T-helper 1 cell (primary cell): ENCODE measurements at regions not wholly inside any gene's neighbourhood (a gene's known extent, or its start where the extent isn't known, plus 50 kb on each side); places are given as distances from the start of the nearest gene placed in this dataset.

Experiments used
- DNase-seq, 5 donors: peaks; one replicate each; pipeline ENCODE4 v3.0.0-alpha.2; 2012 to 2020

DNA sequence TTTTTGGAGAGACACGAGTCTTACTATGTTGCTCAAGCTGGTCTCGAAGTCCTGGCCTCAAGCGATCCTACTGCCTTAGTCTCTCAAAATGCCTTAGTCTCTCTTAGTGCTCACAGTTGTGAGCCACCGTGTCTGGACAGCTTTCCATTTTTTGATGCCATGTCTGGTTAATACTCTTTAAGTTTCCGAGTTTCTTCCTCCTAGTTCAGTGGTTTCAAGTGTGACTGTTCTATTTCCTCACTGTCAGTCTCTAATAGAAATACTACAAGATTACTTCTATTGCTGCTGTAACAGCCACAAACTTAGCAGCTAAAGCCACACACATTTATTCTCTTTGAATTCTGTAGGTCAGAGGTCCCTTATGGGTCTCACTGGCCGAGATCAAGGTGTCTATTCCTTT, 125.1 kb upstream of the MGAT5 start:
- no peak for DNase-seq

DNA sequence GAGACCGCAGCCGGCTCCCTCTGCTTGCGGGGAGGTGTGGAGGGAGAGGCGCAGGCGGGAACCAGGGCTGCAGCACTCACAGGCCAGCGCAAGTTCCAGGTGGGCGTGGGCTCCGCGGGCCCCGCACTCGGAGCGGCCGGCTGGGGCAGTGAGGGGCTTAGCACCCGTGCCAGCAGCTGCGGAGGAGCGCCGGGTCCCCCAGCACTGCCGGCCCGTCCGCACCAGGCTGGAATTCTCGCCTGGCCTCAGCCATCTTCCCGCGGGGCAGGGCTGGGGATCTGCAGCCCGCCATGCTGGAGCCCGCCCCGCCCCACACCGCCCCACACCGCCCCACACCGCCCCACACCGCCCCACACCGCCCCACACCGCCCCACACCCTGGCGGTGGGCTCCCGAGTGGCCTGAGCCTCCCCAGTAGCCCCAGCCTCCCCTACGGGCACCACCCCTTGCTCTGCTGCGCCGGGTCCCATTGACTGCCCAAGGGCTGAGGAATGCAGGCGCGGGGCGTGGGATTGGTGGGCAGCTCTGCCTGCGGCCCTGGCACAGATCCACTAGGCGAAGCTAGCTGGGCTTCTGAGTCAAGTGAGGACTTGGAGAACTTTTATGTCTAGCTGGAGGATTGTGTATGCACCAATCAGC, 123.9 kb upstream of the MGAT5 start:
- no peak for DNase-seq

DNA sequence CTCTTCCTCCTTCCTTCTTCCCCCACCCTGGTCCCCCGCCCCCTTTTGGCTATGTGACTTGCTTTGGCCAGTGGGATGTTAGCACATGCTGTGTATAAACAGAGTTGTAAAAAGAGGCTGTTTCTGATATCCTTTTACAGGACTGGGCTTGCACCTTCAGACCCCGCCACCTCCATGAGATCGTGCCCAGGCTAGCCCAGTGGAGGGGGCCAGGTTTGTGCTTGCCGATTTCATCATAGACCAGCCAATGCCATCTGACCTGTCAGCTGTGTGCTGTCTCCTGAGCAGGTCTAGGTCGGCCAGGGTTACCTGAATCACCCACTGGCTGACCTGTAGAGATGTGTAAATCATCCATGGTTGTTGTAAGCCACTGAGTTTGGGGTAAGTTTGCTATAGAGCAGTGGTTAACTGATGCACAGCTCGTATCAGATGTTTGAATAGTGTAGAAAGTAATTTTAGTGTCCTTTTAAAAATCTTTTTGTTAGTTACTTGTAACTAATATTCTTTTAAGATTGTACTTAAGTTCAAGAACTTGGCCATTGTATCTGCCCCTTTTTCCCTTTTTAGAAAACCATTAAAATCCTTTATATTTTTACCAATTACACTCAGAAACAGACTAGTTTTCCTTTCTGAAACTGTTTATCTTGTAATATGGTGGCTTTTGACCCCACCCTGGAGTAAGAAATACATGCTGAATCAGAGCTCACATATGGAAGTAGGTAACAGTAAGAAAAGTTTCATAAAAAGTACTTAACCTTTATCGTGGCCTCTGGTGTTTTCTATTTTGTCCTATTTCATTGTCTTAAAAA, 122.0 kb upstream of the MGAT5 start:
- no peak for DNase-seq

DNA sequence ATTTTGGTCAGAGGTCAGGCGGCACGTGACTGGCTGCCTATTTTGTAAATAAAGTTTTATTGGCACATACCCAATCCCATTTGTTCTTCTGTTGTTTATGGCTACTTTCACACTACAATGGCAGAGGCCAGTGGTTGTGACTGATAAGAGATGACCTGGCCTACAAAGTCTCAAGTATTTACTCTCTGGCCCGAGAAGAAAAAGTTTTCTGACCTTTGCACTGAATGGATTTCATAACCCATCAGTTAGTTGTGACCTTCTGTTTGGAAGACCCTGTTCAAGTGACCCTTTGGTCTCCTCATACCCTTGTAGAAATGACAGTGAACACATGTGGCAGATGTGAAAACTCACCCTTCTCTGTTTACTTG, 121.4 kb upstream of the MGAT5 start:
- DNase-seq, result no peak

DNA sequence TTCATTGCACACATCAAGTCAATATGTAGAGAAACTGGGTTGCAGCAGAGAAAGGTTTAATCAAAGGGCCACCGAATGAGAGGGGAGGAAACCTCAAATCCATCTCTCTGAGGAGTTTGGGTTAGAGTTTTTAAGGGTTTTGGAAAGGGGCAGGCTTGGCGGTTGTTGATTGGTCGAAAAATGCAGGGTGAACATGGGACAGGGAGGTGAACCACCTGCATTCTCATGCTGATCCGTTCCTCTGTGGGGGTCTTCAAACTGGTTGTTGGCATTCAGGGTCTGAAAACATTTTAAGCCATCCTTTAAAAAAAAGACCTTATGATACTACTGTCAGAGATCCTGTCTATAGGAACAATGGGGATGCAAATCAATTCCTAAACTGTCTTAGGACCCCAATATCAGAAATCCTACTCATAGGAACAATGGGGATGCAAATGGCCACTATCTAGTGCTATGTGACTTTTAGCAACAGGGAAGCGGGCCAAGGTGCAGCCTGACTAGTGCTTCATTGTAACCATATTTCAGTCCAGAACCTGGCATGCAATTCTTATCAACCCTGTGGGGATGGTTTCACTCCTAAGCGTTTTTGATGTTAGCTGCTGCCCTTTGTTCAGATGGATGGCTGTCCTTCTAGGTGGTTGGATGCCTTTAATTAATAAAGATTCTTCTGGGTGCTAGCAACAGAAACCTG, 120.1 kb upstream of the MGAT5 start:
- DNase-seq, result no peak

DNA sequence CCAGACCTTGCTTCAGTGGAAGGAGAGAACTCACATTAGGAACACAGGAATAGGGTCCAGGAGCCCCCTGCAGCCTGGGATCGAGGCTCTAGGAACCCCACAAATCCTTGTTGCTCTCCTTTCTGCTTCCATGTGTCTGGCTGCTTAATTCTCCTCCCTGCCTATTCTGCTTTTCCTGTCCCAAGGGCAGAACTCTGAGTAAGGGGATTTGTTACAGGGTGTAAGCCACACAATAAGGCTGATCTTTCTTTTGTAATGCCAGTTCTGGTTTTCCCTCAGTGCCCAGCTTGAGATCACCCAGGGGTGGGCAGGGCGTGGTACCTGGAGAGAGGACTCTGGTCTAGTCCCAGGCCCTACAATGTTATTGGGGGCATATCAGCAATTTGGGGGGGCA, 119.6 kb upstream of the MGAT5 start:
- DNase-seq, result no peak

DNA sequence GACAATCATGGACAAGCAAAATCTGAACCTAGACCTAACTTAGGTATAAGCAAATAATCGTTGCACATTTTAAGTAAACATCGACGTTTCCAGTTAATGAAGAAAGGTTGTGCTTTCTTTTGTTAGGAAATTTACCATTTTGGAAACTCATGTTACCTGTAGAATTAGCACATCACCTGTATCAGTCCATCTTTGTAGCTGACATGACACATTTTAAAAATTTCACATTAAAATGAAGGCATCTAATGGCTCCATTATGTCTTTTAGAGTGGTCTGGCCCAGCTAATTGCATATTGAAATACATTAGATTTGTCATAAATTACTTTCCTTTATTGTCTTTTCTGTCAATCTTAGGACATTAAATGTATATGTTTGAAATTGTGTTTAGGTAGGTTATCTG, 119.0 kb upstream of the MGAT5 start:
- DNase-seq, result no peak

DNA sequence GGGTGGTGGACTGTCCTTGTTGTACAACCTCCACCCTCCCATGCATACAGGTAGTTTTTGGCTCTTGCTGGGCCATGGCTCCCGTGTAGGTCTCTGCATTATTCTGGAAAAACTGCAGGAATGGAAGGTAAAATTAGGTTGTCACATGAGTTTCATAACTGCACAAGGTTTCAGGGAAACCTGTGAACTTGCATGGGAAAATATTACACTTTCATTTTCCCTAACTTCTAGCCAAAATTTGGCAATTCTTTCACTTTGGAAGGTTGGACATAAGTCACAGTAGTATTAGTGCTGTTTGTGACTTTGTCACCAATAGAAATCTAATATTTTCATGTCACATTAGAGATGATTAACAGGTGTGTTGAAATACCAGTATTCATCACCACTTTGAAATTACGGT, 118.1 kb upstream of the MGAT5 start:
- DNase-seq, result no peak

DNA sequence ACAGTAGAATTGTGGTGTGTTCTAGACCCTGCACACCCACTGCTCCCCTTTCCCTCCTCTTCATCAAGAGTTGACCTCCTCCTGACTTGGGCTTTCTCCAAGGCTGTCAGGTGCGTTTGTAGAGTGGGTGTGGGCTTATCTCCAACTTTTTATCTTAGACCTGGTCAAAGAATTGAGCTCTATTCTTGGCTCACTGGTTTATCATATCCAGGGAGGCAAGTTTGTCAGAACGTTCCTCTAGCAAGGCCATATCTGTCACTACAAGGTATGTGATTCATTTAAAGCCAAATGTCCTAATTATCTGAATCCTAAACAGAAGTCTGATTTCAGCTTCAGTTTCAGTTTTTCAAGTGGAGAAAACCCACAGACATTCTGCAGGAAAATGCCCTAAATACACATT, 117.1 kb upstream of the MGAT5 start:
- DNase-seq, result no peak

DNA sequence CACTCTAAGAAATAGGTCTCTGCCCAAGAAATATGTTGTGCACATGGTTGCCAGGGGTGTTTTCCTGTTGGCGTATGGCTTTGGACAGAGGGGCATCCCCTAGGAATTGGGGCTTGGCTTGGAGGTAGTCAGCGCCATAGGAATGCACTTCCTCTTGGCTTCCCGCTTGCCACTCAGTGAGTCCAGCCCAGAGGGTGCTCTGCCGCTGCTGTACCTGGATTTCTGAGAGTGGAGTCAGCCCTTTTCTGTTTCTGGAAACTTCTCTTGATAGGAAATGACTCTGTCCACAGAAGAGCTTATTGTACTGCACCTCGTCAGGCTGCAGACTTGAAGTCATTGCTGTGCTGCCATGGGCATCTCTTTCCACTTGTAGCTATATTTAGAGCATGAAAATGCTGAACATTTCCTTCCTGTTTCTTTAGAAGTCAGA, 116.7 kb upstream of the MGAT5 start:
- DNase-seq, result no peak

DNA sequence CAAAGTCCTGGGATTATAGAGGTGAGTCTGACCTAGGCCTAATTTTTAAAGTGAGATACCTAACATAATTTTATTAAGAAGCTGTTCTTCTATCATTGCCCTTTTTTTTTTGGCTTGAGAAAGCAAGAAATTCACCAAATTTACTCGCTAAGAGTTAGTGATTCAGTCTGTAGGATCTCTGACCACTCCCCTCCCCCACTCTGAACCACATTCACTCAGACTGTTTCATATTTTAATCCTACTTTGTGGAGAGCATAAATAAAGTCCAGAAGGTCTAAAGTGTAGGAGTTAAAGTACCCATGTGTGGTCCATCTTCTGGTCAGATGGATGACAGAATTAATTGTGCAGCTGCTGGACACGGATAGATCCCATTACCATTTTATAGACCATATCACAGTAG, 115.8 kb upstream of the MGAT5 start:
- no peak for DNase-seq

DNA sequence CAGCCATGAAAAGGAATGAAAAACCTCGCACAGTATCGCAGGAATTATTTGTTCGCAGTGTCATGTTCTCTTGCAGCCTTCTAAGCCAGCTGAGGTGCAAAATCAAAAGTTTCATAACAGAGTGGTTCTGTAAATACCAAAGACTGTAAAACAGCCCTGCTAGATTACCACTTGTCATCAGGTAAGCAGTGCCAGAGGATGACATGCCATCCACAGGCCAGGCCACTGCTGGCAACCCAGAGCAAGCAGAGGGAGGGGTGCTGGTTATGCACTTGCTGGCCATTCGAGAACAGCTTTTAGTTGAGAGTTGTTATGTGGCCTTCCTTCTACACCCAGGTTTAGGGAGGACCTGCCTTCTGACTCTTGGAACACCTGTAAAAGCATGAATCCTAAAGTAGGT, 114.3 kb upstream of the MGAT5 start:
- DNase-seq, result no peak

DNA sequence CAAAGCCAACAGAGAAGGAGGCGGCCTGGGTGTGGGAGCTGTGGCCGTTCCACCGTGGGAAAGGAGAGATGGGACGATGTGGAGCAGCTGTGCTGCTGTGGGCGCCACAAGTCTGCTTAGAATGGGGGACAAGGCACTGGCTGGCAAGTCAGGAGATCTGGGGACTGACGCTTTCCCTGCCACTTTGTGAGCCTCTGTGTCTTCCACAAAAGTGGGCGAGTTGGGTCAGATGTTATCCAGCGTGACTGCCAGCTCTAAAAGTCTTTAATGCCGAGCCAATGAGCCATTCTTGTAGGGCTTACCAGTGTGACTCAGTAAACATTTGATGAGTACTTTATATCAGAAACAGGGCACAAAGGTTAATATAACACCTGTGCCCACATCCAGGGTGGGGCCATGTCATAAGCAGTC, 113.6 kb upstream of the MGAT5 start:
- no peak for DNase-seq

DNA sequence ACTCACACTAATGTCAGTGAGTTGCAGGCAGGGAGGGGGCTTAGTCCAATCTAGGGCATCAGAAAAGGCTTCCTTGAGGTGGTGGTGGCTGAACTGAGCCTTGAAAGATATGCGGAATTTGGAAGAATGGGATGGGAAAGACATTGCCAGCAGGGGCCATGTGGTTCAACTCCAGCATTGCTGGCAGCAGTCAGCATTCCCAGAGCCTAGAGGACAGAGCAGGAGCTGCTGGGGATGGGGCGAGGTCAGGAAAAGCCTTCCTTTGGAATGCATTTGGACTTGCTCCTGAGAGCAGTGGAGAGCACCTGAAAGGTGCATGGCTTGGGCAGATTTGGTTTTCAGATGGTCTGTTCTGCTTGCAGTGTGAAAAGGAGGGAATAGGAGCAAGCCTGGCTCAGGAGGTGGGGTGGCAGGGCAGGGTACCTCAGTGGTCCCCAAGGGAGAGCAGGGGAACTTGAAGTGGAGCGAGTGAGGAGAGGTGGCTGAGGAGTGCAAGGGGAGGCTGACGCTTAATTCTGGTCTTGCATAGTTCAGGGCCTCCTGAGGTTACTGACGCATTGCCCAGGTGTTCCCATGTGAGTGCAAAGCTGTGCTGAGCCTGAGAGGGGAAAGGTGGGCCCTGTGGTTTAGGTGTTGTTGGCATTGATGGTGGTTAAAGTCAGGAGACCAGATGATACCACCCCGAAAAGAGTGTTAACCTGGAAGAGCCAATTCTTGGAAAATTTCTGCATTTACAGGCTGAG, 112.1 kb upstream of the MGAT5 start:
- no peak for DNase-seq

DNA sequence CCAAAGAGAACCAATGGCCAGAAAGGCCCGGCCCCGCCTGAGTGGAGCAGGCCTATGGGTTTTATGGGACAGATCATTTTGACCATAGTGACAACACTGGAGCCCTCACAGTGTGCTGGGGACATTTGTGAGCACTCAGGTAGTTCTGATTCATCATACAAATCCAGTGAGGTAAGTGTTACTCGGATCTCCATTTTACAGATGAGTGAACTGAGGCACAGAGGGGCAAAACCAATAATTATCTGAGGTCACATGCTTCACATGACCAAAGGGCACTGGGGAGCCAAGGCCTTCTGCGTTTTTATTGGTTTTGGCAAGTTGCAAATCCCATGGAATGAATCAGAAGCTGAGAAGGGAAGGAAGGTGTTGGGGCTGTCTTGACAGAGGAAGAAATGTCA, 111.5 kb upstream of the MGAT5 start:
- DNase-seq, result no peak

DNA sequence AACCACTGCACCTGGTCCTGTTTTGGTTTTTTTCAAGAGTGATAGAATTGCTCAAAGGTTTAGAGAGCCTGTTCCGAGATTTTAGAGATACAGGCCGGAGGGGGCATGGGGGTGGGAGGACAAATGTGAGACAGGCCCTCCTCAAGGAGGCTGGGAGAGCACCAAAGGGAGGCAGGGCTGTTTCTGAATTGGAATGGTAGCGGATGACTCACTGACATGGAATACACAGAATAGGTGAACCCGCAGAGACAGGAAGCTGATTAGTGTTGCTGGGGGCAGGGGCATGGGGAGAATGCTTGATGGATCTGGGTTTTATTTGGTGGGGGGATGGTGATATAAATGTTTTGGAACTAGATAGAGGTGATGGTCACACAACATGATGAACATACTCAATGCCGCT, 111.0 kb upstream of the MGAT5 start:
- DNase-seq, result no peak

DNA sequence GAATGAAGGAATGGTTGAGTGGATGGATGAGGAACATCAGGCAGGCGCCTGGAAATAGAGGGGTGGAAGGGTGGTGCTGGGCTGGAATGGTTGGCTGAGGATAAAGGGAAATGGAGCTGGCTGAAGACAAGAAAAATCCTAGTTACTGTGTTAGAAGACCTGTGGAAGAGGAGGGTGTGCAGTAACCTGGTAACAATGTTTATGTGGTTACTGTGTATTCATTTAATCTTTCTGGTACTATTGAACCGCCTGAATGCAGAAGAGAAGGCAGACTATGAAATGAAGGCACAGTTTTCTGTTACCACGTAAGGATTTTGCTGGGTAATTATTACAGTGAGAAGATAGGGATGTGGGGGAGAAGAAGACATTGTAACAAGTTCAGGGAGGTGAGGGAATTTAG, 110.3 kb upstream of the MGAT5 start:
- no peak for DNase-seq

DNA sequence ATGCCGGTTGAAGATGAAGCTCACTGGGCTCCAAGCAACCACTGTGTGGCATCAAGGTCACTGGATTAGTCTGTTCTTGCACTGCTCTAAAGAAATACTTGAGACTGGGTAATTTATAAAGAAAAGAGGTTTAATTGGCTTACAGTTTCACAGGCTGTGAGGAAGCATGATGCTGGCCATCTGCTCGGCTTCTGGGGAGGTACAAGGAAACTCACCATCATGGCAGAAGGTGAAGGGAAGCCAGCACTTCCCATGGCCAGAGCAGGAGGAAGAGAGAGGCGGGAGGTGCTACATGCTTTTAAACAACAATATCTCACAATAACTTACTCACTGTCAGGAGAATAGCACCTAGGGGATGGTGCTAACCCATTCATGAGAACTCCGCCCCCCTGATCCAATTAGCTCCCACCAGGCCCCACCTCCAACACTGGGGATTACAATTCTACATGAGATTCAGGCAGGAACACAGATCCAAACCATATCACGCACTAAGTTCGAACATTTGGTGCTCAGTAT, 109.7 kb upstream of the MGAT5 start:
- DNase-seq, result no peak

DNA sequence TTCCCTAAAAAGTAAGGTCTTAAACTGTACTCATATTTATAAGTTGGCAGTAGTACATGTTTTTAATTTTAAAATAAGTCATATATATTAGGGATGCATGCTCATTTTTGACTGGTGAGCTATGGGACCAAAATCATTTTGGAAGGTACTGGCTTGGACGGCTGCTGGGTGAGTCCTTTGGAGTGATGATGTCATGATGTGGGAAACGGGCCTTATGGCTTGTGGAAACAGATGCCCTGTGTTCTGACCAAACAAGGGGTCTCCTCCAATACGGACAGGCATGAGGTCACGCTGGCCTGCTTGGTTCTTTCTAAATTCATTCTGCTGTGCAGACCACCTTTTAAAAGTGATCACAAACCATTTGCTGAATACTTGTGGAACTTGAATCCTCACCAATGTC, 109.2 kb upstream of the MGAT5 start:
- DNase-seq, result no peak

DNA sequence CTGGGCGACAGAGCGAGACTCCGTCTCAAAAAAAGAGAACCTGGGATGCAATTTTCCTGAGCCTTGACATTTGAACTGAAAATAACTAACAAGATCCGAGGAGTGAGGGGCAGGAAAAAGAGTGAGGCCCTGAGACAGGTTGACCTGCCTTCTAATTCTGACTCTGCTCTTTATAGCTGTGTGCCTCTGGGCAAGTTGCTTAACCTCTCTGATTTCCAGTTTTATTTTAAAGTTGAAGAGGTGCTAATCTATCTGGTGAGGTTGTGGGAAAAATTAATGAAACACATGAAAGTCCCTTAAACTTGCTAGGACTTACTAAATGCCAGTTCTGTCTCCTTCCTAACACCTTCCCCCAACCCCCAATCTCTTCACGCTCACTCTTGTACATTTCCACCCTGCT, 108.4 kb upstream of the MGAT5 start:
- no peak for DNase-seq

DNA sequence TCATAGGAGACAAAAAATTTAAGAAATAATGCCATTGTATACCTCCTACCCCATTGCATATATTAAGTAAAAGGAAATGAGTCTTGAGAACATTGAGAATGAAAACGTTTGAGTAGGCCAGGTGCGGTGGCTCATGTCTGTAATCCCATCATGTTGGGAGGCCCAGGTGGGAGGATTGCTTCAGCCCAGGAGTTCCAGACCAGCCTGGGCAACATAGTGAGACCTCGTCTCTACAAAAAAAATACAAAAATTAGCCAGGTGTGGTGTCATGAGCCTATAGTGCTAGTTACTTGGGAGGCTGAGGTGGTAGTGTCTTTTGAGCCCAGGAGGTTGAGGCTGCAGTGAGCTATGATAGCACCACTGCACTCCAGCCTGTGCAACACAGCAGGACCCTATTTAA, 107.7 kb upstream of the MGAT5 start:
- no peak for DNase-seq

DNA sequence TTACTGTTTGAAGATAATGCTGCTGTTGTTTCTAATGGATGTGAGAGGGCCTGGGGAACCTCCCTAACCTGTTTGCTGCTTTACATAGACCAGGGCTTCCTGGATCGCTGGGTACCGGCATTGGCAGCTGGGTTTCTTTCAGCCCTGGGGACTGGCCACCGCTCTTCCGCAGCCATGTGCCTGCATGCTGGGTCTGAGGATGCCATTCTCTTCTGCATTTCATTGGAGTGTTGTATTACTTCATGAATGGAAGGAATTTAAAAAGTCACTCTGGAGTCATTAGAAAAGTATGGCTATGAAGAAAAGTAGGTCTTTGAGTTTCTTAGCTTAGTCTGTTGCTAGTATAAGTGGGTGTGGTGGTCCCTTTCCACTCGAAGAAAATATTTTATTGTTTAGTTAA, 107.3 kb upstream of the MGAT5 start:
- DNase-seq, result no peak

DNA sequence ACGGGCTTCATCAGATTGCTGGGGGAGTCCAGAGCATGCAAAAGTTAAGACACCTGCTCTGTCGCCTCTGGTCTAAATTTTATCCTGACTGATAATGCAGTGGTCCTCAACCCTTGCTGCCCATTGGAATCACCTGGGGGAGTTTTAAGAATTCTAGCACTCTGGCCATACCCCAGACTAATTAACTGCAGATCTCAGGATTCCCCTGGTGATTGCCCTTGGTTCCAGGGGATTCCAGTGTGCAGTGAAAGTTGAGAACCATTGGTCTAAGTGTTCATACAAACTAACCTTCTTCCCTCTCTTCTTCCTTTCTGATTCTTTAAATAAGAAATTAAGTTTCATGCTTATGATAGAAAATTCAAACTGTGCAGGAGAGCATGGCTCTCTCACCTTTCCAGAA, 105.7 kb upstream of the MGAT5 start:
- DNase-seq, result no peak
